ENCODE measurements at regions not wholly inside any gene's neighbourhood (a gene's known extent, or its start where the extent isn't known, plus 50 kb on each side); places are given as distances from the start of the nearest gene placed in this dataset.

DNA sequence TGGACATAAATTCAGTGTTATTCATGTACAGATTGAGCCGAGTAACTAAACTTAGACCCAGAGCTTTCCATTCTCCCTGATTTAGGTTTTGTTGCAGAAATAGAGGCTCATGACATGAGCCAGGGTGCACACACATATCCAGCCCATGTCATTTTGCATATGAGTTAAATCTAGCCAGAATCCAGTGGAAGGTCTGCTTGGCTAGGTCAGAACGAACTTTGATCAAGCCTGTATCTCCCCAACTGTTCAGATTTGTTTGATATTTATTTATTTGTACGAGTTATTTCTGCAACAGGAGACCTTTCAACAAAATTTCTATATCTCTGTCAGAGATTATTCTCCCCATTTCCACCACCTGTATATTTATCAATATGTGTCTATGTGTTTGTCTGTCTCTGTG lies 247.5 kb upstream of the THBS1 start:
- Histone ChIP-seq H3K27ac (no peak overlapping the region), H3K9me3 (no peaks in the 10 kb centered on the region), H3K36me3 (no peaks in the 10 kb centered on the region), H3K27me3 (no peaks in the 10 kb centered on the region), H3K4me3 (no peak overlapping the region), H3K4me1 (peaks cover 5% of the 10 kb centered on the region)
- TF ChIP-seq, protein P1, sequence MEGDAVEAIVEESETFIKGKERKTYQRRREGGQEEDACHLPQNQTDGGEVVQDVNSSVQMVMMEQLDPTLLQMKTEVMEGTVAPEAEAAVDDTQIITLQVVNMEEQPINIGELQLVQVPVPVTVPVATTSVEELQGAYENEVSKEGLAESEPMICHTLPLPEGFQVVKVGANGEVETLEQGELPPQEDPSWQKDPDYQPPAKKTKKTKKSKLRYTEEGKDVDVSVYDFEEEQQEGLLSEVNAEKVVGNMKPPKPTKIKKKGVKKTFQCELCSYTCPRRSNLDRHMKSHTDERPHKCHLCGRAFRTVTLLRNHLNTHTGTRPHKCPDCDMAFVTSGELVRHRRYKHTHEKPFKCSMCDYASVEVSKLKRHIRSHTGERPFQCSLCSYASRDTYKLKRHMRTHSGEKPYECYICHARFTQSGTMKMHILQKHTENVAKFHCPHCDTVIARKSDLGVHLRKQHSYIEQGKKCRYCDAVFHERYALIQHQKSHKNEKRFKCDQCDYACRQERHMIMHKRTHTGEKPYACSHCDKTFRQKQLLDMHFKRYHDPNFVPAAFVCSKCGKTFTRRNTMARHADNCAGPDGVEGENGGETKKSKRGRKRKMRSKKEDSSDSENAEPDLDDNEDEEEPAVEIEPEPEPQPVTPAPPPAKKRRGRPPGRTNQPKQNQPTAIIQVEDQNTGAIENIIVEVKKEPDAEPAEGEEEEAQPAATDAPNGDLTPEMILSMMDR (IDR thresholded peaks at IDR 0.05) = no peak
- intact Hi-C loops (cut with DNase I) = no loop called here
- ATAC-seq (no peak), DNase-seq (no peak)

DNA sequence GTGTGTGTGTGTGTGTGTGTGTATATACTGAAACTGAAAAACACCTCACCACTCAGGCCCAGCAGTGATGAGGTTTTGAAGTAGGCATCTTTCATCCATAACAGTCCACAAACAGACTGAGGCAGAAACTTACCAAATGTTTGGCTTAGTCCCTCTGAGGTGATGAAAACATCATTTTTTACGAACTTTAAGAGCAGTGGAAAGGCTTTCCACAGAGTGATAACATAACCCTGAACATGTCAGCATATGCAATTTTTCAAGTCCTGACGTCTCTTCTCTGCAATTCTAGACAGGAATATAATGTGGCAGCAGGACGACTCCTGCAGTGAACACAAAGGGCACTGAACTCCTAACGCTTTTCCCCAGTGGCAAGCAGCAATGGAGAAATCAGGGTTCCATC lies 247.0 kb upstream of the THBS1 start:
- no peaks in the 10 kb centered on the region for H3K9me3 ChIP-seq
- peaks cover 5% of the 10 kb centered on the region for H3K4me1 ChIP-seq
- H3K27ac ChIP-seq = no peak overlapping the region
- intact Hi-C loops (cut with DNase I) = no loop called here
- TF ChIP-seq, protein P1 (IDR thresholded peaks at IDR 0.05) = no peak
- H3K27me3 ChIP-seq = no peaks in the 10 kb centered on the region
- no peak for ATAC-seq
- no peak overlapping the region for H3K4me3 ChIP-seq
- no peak for DNase-seq
- H3K36me3 ChIP-seq = no peaks in the 10 kb centered on the region

DNA sequence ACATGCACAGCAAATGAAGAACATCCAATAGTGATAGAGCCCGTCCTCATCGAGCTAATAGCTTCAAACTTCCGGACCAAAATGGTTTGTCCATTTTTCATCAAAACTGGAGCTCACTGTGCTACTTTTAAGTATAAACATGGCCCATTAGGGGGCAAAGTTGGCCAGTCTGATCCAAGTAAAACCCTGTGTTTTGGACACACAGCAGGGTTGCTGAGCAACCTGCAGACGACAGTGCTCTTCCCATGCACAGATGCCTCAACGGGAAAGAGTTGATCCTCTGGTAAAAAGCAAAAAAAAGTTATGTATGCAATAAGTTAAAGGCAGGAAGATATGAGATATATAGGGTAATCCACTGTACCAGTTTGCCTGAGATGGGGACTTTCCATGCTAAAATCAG lies 244.0 kb upstream of the THBS1 start:
- H3K4me1 ChIP-seq = peaks cover 5% of the 10 kb centered on the region
- DNase-seq (no peak), ATAC-seq (peak; percentile 26)
- no peaks in the 10 kb centered on the region for H3K36me3 ChIP-seq
- no peak overlapping the region for H3K4me3 ChIP-seq
- no peaks in the 10 kb centered on the region for H3K9me3 ChIP-seq
- TF ChIP-seq, protein P1 (IDR thresholded peaks at IDR 0.05) = no peak
- no peaks in the 10 kb centered on the region for H3K27me3 ChIP-seq
- no peak overlapping the region for H3K27ac ChIP-seq
- intact Hi-C loops (cut with DNase I) = no loop called here

DNA sequence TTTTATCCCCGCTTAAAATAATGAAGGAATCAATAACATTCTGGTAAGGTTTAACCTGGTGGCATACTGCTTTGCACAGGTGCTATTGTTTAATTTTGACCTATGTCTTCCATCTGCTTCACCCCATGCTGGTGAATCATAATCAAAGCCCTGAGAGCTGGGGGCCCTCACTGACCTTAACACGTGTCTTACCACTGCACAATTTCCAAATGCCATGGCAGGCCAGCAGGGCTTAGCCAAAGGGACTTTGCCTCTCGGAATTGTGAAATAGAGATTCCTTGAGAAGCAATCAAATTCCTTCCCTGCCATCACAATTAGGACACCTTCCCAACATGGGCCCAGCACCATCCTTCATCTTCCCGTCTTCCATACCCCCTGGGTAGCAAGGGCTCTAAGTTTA lies 242.6 kb upstream of the THBS1 start:
- H3K4me1 ChIP-seq = peaks cover 5% of the 10 kb centered on the region
- no peaks in the 10 kb centered on the region for H3K36me3 ChIP-seq
- ATAC-seq (no peak), DNase-seq (no peak)
- H3K9me3 ChIP-seq = no peaks in the 10 kb centered on the region
- intact Hi-C loops (cut with DNase I) = no loop called here
- TF ChIP-seq, protein P1 (IDR thresholded peaks at IDR 0.05) = no peak
- H3K27me3 ChIP-seq = no peaks in the 10 kb centered on the region
- no peak overlapping the region for H3K4me3 ChIP-seq
- H3K27ac ChIP-seq = no peak overlapping the region

DNA sequence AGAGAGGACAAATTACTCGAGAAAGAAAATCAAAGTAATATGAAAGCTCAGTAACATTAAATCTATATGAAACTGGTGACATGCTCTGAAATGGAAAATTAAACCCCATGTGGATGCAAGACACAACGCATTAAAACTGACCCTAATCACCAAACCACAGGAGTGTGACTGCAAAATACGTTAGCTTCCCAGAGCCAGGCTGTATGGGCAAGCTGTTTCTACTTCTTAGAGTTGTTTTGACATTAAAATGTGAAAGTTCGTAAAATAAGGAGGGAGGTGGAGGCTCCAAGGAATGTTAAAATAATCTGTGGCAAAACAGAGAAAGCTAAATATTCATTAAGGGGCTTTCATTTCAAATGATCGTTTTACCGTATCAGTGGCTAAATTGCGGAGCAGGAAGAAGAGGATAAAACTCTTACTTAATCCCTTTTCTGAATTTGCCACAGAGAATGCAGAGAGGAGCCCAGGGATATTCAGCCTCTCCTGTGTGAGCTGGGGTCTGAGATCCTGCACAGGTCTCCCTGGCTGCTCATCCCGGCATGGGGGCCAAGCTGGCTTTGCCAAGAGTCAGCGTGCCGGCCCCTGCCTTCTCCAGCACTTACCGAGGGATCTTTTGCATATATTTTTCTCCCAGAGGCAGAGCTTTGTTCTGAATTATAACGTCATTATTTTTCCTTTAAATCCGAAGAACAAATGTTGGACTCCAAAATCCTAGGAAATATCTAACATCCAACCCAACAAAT lies 239.8 kb upstream of the THBS1 start:
- Histone ChIP-seq H3K4me1 (no peaks in the 10 kb centered on the region), H3K27me3 (no peaks in the 10 kb centered on the region), H3K9me3 (no peaks in the 10 kb centered on the region), H3K4me3 (no peak overlapping the region), H3K36me3 (no peaks in the 10 kb centered on the region), H3K27ac (no peak overlapping the region)
- intact Hi-C loops (cut with DNase I) = no loop called here
- TF ChIP-seq, protein P1 (IDR thresholded peaks at IDR 0.05) = no peak
- DNase-seq (no peak), ATAC-seq (no peak)
